ENCODE measurements at regions not wholly inside any gene's neighbourhood (a gene's known extent, or its start where the extent isn't known, plus 50 kb on each side); places are given as distances from the start of the nearest gene placed in this dataset.

- Histone ChIP-seq H3K36me3 (replicated peaks; ENCODE audit: insufficient read depth, low read depth) (no peaks in the 10 kb centered on the region), H2AFZ (no peak overlapping the region), H3K27me3 (no peaks in the 10 kb centered on the region), H3K79me2 (no peaks in the 10 kb centered on the region), H4K20me1 (ENCODE audit: insufficient read depth, poor library complexity, severe bottlenecking) (no peaks in the 10 kb centered on the region), H3K27ac (no peak overlapping the region), H3K4me3 (no peak overlapping the region), H3K4me2 (no peak overlapping the region), H3K9me2 (replicated peaks; ENCODE audit: insufficient read depth) (no peaks in the 10 kb centered on the region), H3K4me1 (ENCODE audit: insufficient read depth) (no peaks in the 10 kb centered on the region), H3K9me3 (ENCODE audit: low read depth) (no peaks in the 10 kb centered on the region)
- DNase-seq (ENCODE audit: low spot score), result no peak
- TF ChIP-seq EZH2phosphoT487 (IDR thresholded peaks at IDR 0.05; ENCODE audit: low read depth, severe bottlenecking, unreplicated experiment) (no peak), EZH2 (IDR thresholded peaks at IDR 0.05; ENCODE audit: borderline replicate concordance) (no peak), CTCF (IDR thresholded peaks at IDR 0.05; ENCODE audit: poor library complexity) (no peak)
Measured at GRCh38 chr5:97568382-97568781, 385.3 kb upstream of the RIOK2 start.

- Histone ChIP-seq H2AFZ (no peak overlapping the region), H3K4me3 (no peak overlapping the region), H3K4me1 (ENCODE audit: insufficient read depth) (no peaks in the 10 kb centered on the region), H3K36me3 (replicated peaks; ENCODE audit: insufficient read depth, low read depth) (no peaks in the 10 kb centered on the region), H3K4me2 (no peak overlapping the region), H3K9me2 (replicated peaks; ENCODE audit: insufficient read depth) (no peaks in the 10 kb centered on the region), H3K9me3 (ENCODE audit: low read depth) (no peaks in the 10 kb centered on the region), H4K20me1 (ENCODE audit: insufficient read depth, poor library complexity, severe bottlenecking) (no peaks in the 10 kb centered on the region), H3K27ac (no peak overlapping the region), H3K27me3 (no peaks in the 10 kb centered on the region), H3K79me2 (no peaks in the 10 kb centered on the region)
- no peak for DNase-seq (ENCODE audit: low spot score)
- TF ChIP-seq CTCF (IDR thresholded peaks at IDR 0.05; ENCODE audit: poor library complexity) (no peak), EZH2 (IDR thresholded peaks at IDR 0.05; ENCODE audit: borderline replicate concordance) (no peak), EZH2phosphoT487 (IDR thresholded peaks at IDR 0.05; ENCODE audit: low read depth, severe bottlenecking, unreplicated experiment) (no peak)
- WGBS (ENCODE audit: low lambda C conversion rate, missing lambda C conversion rate), result 74% methylated on average over 1 of the region's 1 CpG
Measured at GRCh38 chr5:97570242-97570641, 387.2 kb upstream of the RIOK2 start.

- H4K20me1 ChIP-seq (ENCODE audit: insufficient read depth, poor library complexity, severe bottlenecking), result no peaks in the 10 kb centered on the region
- WGBS (ENCODE audit: low lambda C conversion rate, missing lambda C conversion rate), result 52% methylated on average over 1 of the region's 1 CpG
Measured at GRCh38 chr5:97575322-97575721, 392.3 kb upstream of the RIOK2 start.

More at GRCh38 chr5:97575322-97575721, 392.3 kb upstream of the RIOK2 start:
- no peak overlapping the region for H3K4me3 ChIP-seq
- no peaks in the 10 kb centered on the region for H3K27me3 ChIP-seq
- TF ChIP-seq EZH2phosphoT487 (IDR thresholded peaks at IDR 0.05; ENCODE audit: low read depth, severe bottlenecking, unreplicated experiment), result no peak
- no peak for TF ChIP-seq CTCF (IDR thresholded peaks at IDR 0.05; ENCODE audit: poor library complexity)
- TF ChIP-seq EZH2 (IDR thresholded peaks at IDR 0.05; ENCODE audit: borderline replicate concordance), result no peak
- H3K9me3 ChIP-seq (ENCODE audit: low read depth), result no peaks in the 10 kb centered on the region
- no peak overlapping the region for H2AFZ ChIP-seq
- no peak for DNase-seq (ENCODE audit: low spot score)
- H3K79me2 ChIP-seq, result no peaks in the 10 kb centered on the region
- H3K4me2 ChIP-seq, result no peak overlapping the region
- no peak overlapping the region for H3K27ac ChIP-seq
- H3K9me2 ChIP-seq (replicated peaks; ENCODE audit: insufficient read depth), result no peaks in the 10 kb centered on the region
- no peaks in the 10 kb centered on the region for H3K36me3 ChIP-seq (replicated peaks; ENCODE audit: insufficient read depth, low read depth)
- no peaks in the 10 kb centered on the region for H3K4me1 ChIP-seq (ENCODE audit: insufficient read depth)
